22Rv1 (cell line): ENCODE measurements at regions not wholly inside any gene's neighbourhood (a gene's known extent, or its start where the extent isn't known, plus 50 kb on each side); places are given as distances from the start of the nearest gene placed in this dataset.

Source experiments
- H3K27ac ChIP-seq: fragments of 450-650 bp; 2 replicates; pipeline ENCODE4 v1.5.1; 2017
- ZFX ChIP-seq: fragments of 450-650 bp; IDR thresholded peaks from 2 replicates; pipeline ENCODE4 v1.6.1; 2017; ENCODE audit warnings: antibody characterized with exemption, borderline replicate concordance
- TF ChIP-seq, protein P1 (sequence below): fragments of 450-650 bp; IDR thresholded peaks from 2 replicates; pipeline ENCODE4 v1.5.1; 2017; ENCODE audit warnings: mild to moderate bottlenecking

DNA sequence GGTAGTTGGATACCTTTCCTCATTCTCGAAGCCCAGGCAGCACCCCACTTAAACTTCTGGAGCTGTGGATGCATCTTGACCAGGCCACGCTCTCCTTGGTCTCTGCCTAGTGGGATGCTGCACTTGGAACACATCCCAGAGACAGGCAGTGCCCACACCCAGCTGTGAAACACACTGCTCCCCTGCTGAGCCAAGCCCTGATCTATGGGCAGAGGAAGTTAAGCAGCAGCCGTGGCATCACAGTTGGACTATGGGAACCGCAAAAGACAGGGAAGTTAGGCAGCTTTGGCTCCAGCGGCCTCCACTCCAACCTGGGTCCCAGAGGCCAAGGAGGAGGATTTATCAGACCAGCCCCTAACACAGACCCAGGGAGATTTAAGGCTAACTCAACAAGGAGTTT lies 284.8 kb upstream of the CCL2 start:
- no peak for TF ChIP-seq ZFX
- TF ChIP-seq, protein P1, sequence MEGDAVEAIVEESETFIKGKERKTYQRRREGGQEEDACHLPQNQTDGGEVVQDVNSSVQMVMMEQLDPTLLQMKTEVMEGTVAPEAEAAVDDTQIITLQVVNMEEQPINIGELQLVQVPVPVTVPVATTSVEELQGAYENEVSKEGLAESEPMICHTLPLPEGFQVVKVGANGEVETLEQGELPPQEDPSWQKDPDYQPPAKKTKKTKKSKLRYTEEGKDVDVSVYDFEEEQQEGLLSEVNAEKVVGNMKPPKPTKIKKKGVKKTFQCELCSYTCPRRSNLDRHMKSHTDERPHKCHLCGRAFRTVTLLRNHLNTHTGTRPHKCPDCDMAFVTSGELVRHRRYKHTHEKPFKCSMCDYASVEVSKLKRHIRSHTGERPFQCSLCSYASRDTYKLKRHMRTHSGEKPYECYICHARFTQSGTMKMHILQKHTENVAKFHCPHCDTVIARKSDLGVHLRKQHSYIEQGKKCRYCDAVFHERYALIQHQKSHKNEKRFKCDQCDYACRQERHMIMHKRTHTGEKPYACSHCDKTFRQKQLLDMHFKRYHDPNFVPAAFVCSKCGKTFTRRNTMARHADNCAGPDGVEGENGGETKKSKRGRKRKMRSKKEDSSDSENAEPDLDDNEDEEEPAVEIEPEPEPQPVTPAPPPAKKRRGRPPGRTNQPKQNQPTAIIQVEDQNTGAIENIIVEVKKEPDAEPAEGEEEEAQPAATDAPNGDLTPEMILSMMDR = no peak
- H3K27ac ChIP-seq = no peak overlapping the region

DNA sequence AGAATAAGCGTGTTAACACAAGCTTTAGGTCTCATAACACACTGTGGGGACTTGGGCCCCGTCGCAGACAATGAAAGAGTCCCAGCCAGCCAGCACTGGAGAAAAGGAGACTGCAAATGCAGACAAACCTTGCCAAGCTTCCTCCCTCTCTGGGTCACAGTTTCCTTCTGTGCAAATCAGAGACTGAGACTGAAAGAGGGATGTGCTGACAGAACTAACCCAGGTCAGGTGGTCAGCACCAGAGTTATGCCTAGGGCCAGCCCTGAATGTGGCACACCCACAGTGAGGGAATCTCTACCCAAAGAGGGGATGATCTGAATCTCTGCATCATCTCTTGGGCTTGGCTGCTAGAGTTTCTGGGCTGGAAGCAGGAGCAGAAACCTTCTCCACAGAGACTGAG lies 282.3 kb upstream of the CCL2 start:
- TF ChIP-seq, protein P1 = no peak
- TF ChIP-seq ZFX = no peak

DNA sequence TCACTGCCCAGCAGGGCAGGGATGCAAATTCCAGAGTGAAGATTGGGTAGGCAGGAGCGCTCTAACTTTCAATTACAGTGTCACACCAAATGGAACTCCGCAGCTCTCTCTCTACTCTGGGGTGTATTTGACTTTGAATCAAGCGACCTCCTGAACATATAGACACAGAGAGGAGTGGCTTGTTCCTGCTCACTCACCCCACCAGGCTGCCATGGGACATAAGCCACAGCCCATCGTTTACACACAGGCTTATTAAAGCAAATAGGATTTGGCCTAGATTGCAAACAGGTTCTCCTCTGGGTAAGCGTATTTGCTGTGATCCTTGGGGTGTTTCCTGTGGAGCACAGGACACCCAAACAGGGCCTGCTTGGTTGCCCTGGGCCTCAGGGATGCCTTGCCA lies 281.6 kb upstream of the CCL2 start:
- H3K27ac ChIP-seq = no peak overlapping the region
- TF ChIP-seq, protein P1 = no peak
- no peak for TF ChIP-seq ZFX

More for the DNA sequence above, 282.3 kb upstream of the CCL2 start:
- no peak overlapping the region for H3K27ac ChIP-seq

DNA sequence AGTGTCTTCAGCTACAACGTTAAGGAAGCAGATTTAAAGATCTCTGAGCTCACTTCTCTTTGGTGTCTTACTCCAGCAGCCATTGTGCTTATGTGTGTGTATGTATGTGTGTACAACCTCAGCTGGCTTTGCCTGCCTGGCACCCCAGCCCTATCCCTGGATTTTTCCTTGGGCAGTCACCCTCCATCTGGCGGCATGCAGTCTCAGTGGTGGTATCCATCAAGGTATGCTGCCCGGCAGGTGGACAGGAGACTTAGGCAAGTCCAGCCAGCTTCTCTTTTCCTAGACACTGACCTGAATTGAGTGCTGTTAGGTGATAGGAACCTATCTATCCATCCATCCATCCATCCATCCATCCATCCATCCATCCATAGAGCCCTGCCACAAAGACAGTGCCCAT lies 280.8 kb upstream of the CCL2 start:
- H3K27ac ChIP-seq = no peak overlapping the region
- TF ChIP-seq, protein P1 = no peak

DNA sequence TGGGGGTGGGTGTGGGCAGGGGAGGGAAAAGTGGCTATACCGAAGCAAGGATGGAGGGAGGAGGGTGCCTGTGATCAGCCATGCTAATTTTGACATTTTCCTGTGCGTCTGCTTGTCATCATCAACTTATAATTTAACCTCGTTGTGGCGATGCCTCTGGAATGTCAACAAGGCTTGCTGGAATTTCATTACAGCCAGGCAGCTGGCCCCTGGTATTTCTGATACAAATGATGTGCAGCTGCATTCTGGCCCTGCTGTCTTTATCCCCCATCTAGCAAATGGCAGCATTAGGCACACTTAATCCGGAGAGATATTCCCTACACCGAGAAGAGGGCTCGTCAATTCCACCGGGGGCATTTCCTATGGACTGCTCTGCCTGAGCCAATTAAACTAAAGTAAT lies 278.3 kb upstream of the CCL2 start:
- H3K27ac ChIP-seq = no peak overlapping the region
- TF ChIP-seq ZFX = no peak
- TF ChIP-seq, protein P1 = no peak

DNA sequence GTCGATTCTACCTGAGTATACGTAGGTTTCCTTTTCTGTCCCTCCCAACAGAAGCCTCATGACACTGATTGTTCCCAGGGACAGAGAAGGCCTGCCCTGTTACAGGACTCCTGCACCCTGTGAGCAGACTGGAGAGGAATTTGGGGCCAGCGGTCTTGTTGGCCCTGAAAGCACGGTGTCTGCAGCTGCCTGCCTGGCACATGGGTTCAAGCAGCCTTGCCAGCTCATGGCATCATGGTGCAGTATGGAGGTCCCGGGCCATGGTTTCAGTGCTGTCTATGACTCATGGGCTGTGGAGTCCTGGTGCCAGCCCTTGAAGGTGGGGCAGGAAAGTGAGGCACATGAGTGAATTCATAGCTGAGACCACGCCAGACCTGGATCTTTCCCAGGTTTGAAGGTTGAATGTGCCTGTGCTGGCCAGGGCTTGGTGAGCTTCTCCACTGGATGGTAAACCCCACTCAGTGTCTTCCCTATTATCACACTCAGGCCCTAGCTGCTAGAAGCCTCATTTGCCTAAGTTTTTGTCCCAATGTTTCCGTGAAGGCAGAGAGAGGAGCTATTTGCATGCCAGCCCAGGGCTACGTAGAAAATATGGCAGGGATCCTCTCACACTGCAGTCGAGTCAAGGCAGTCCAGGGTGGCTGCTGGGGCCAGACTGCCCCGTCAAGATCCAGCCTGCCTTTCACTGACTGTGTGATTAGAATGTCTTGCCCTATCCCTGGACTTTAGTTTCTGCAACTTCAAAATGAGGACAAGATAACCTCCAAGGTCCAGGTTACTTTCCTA lies 277.2 kb upstream of the CCL2 start:
- H3K27ac ChIP-seq = no peak overlapping the region
- TF ChIP-seq, protein P1 = no peak
- no peak for TF ChIP-seq ZFX

- TF ChIP-seq, protein P1 = no peak
- no peak for TF ChIP-seq ZFX
- H3K27ac ChIP-seq = no peak overlapping the region
These were observed 276.2 kb upstream of the CCL2 start for GRCh38 chr17:33978889-33979288.
